B cell (primary cell): ENCODE measurements at regions not wholly inside any gene's neighbourhood (a gene's known extent, or its start where the extent isn't known, plus 50 kb on each side); places are given as distances from the start of the nearest gene placed in this dataset.

Source experiments
- ATAC-seq: fragments of 200-7000 bp; cut with Tn5 transposase; one replicate; pipeline ENCODE4 v1.10.0; 2021; ENCODE audit warnings: low read depth, mild to moderate bottlenecking, moderate number of reproducible peaks, moderate library complexity
- CTCF ChIA-PET: fragments of 350-600 bp; sonication (Branson Sonifier 250); formaldehyde crosslinking; loops from one replicate; lab custom pipeline; 2021; ENCODE audit warnings: antibody characterized with exemption, inconsistent platforms; lab: Charles Lee
- POLR2A ChIA-PET: fragments of 350-600 bp; sonication (Branson Sonifier 250); formaldehyde crosslinking; loops from one replicate; lab custom pipeline; 2021; ENCODE audit warnings: antibody characterized with exemption; lab: Charles Lee
- DNase-seq: peaks from one replicate; pipeline ENCODE4 v3.0.0; 2013
- H2AFZ ChIP-seq: 2 replicates; pipeline ENCODE4 v1.6.1; 2012; ENCODE audit warnings: mild to moderate bottlenecking, low read depth, low read length; ENCODE audit not compliant: insufficient read depth, poor library complexity, severe bottlenecking
- H3K27ac ChIP-seq, 2 donors: 1 replicate in 1 of 2; 2 replicates in 1 of 2; pipeline ENCODE4 v1.5.1; 2012 to 2013; ENCODE audit warnings: low read length in 2 of 2, mild to moderate bottlenecking in 2 of 2, moderate library complexity in 1 of 2
- H3K27me3 ChIP-seq, 4 experiments: fragments of 200-600 bp in 1 of 4; sonication (generic) in 1 of 4; replicated peaks in 1 of 4; 1 replicate in 2 of 4; 2 replicates in 2 of 4; pipeline versions ENCODE4 v1.6.1 to v1.7.0; 2013 to 2016; ENCODE audit warnings: low read length in 3 of 4, mild to moderate bottlenecking in 2 of 4, mixed read lengths in 1 of 4, moderate library complexity in 1 of 4; ENCODE audit not compliant: insufficient read depth in 4 of 4, control insufficient read depth in 3 of 4; ENCODE audit errors: control extremely low read depth in 1 of 4
- H3K36me3 ChIP-seq, 2 experiments: replicated peaks in 1 of 2; 1 replicate in 1 of 2; 2 replicates in 1 of 2; pipeline versions ENCODE4 v1.6.1 to v1.7.1; 2013; ENCODE audit warnings: low read length in 1 of 2; ENCODE audit not compliant: insufficient read depth in 2 of 2, control insufficient read depth in 1 of 2; ENCODE audit errors: control extremely low read depth in 1 of 2, extremely low read depth in 1 of 2
- H3K4me1 ChIP-seq, 2 donors: fragments of 200-600 bp in 1 of 2; sonication (generic) in 1 of 2; 1 replicate in 1 of 2; 2 replicates in 1 of 2; pipeline versions ENCODE4 v1.5.1 to v1.6.1; 2013 to 2017; ENCODE audit warnings: low read length in 2 of 2; ENCODE audit not compliant: control insufficient read depth in 2 of 2, insufficient read depth in 2 of 2
- H3K4me2 ChIP-seq: replicated peaks from 2 replicates; pipeline ENCODE3; 2012; ENCODE audit warnings: mild to moderate bottlenecking, low read depth, low read length; ENCODE audit not compliant: poor library complexity, severe bottlenecking
- H3K4me3 ChIP-seq, 5 experiments: fragments of 200-600 bp in 1 of 5; sonication (generic) in 1 of 5; 1 replicate in 3 of 5; 2 replicates in 2 of 5; pipeline versions ENCODE4 v1.5.1 to v1.7.0; 2011 to 2016; ENCODE audit warnings: low read length in 4 of 5, mild to moderate bottlenecking in 4 of 5, low read depth in 2 of 5, control low read depth in 1 of 5, moderate library complexity in 1 of 5; ENCODE audit not compliant: insufficient read depth in 1 of 5; ENCODE audit errors: control extremely low read depth in 1 of 5, extremely low read depth in 1 of 5
- H3K79me2 ChIP-seq: fragments of 200-600 bp; sonication (generic); one replicate; pipeline ENCODE4 v1.6.0; 2016; ENCODE audit warnings: low read length; ENCODE audit not compliant: control insufficient read depth, insufficient read depth
- H3K9ac ChIP-seq: fragments of 200-600 bp; sonication (generic); 2 replicates; pipeline ENCODE4 v1.6.1; 2017; ENCODE audit warnings: mild to moderate bottlenecking, low read length, moderate library complexity
- H3K9me3 ChIP-seq, 3 donors: one replicate each; pipeline versions ENCODE4 v1.6.1 to v1.7.1; 2013; ENCODE audit warnings: low read length in 2 of 3; ENCODE audit not compliant: control insufficient read depth in 2 of 3, insufficient read depth in 1 of 3; ENCODE audit errors: control extremely low read depth in 1 of 3
- H4K20me1 ChIP-seq: 2 replicates; pipeline ENCODE4 v1.6.0; 2012; ENCODE audit warnings: mild to moderate bottlenecking, low read length; ENCODE audit not compliant: insufficient read depth, control insufficient read depth, poor library complexity, severe bottlenecking
- H3K27ac Mint-ChIP-seq: one replicate; pipeline ENCODE4 v1.8.0; 2021; ENCODE audit warnings: mixed read lengths
- H3K27me3 Mint-ChIP-seq: one replicate; pipeline ENCODE4 v1.8.0; 2021; ENCODE audit warnings: mixed read lengths
- H3K4me1 Mint-ChIP-seq: one replicate; pipeline ENCODE4 v1.8.0; 2021; ENCODE audit warnings: mixed read lengths
- H3K4me3 Mint-ChIP-seq: one replicate; pipeline ENCODE4 v1.8.0; 2021; ENCODE audit warnings: mixed read lengths
- H3K9me3 Mint-ChIP-seq: one replicate; pipeline ENCODE4 v1.8.0; 2022; ENCODE audit warnings: mixed read lengths; ENCODE audit not compliant: insufficient read depth
- EZH2 ChIP-seq: IDR thresholded peaks from 2 replicates; pipeline ENCODE4 v1.6.1; 2012; ENCODE audit warnings: borderline replicate concordance, low read depth, mild to moderate bottlenecking, moderate library complexity, low read length; ENCODE audit not compliant: insufficient read depth, poor library complexity, severe bottlenecking
- WGBS: methylation state at CpG from one replicate; pipeline ENCODE4 v1.1.5; 2013; ENCODE audit warnings: missing lambda C conversion rate; ENCODE audit not compliant: insufficient coverage; 5-methylcytosine and 5-hydroxymethylcytosine counted together
- intact Hi-C: fragments of 100-400 bp; cut with micrococcal nuclease; formaldehyde crosslinking; loops from one replicate; pipeline ENCODE4 v1.10.0; 2022
- TF ChIP-seq, protein P1 (sequence below): fragments of 200-600 bp; IDR thresholded peaks from one replicate; pipeline ENCODE4 v1.8.0; 2022; ENCODE audit warnings: antibody characterized with exemption, mild to moderate bottlenecking

DNA sequence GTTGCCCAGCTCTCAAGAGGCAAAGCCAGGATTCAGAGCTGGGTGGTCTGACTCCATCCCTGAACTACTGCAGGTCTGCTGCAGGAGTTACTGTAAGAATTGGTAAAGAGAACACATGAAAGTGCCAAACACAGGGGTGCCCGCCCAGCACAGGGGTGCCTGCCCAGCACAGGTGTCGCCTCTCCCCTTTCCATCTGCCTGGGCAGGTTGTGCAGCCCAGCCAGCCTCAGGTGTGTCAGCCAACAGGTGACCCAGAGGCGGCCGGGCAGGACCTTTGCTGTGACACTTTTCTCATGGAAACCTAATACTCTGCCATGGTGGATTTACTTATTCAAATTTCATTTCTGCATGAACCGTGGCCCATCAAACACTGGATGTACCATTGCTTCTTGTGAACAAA is 289.7 kb upstream of the IRX4 start:
- POLR2A ChIA-PET, result no interaction called here
- TF ChIP-seq, protein P1, sequence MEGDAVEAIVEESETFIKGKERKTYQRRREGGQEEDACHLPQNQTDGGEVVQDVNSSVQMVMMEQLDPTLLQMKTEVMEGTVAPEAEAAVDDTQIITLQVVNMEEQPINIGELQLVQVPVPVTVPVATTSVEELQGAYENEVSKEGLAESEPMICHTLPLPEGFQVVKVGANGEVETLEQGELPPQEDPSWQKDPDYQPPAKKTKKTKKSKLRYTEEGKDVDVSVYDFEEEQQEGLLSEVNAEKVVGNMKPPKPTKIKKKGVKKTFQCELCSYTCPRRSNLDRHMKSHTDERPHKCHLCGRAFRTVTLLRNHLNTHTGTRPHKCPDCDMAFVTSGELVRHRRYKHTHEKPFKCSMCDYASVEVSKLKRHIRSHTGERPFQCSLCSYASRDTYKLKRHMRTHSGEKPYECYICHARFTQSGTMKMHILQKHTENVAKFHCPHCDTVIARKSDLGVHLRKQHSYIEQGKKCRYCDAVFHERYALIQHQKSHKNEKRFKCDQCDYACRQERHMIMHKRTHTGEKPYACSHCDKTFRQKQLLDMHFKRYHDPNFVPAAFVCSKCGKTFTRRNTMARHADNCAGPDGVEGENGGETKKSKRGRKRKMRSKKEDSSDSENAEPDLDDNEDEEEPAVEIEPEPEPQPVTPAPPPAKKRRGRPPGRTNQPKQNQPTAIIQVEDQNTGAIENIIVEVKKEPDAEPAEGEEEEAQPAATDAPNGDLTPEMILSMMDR, result no peak
- TF ChIP-seq EZH2, result no peak
- 84% methylated on average over 5 of the region's 5 CpGs for WGBS

DNA sequence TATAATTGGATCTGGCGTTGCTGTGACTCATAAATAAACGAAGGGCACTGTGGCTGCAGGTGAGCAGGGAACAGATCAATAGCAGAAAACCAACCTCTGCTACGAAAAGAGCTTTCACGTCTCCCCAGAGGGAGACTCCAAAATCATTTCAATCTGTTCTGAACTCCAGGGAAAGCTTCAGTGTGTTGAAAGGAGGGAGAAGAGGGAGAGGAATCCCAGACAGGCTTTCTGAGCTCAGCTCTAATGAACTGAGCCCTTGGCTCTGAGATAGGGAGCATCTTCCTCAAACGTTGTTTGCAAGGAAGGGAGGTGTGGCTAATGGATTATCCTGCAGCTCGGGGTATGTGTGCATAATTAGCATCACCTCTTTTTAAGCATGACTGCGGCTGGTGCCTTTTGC is 288.0 kb upstream of the IRX4 start:
- DNase-seq (no peak), ATAC-seq (no peak)
- ChIA-PET CTCF (no interaction called here), POLR2A (no interaction called here)
- Histone ChIP-seq H3K4me1 (no peaks in the 10 kb centered on the region), H3K79me2 (no peaks in the 10 kb centered on the region), H3K4me3 (no peak overlapping the region), H3K9me3 (peaks cover 0 to 17% (median 0%) of the 10 kb centered on the region in 3 donors), H3K36me3 (no peaks in the 10 kb centered on the region), H3K9ac (no peak overlapping the region), H3K4me2 (no peak overlapping the region), H2AFZ (no peak overlapping the region), H3K27ac (no peak overlapping the region), H4K20me1 (no peaks in the 10 kb centered on the region), H3K27me3 (no peaks in the 10 kb centered on the region)
- Mint-ChIP-seq H3K9me3 (no peaks in the 10 kb centered on the region), H3K4me1 (no peaks in the 10 kb centered on the region), H3K4me3 (no peak overlapping the region), H3K27ac (no peak overlapping the region), H3K27me3 (peaks cover 5% of the 10 kb centered on the region)
- intact Hi-C loops, result no loop called here
- TF ChIP-seq EZH2, result no peak
- TF ChIP-seq, protein P1, result no peak
- WGBS, result 88% methylated on average over 5 of the region's 7 CpGs

More for the DNA sequence above, 289.7 kb upstream of the IRX4 start:
- no peak overlapping the region for H3K27ac ChIP-seq
- H3K27me3 Mint-ChIP-seq, result peaks cover 4% of the 10 kb centered on the region
- H2AFZ ChIP-seq, result no peak overlapping the region
- no peaks in the 10 kb centered on the region for H3K9me3 Mint-ChIP-seq
- no peak for ATAC-seq
- CTCF ChIA-PET, result no interaction called here
- no peak overlapping the region for H3K9ac ChIP-seq
- H3K27ac Mint-ChIP-seq, result no peak overlapping the region
- no peak overlapping the region for H3K4me3 ChIP-seq
- no peaks in the 10 kb centered on the region for H3K4me1 Mint-ChIP-seq
- H3K79me2 ChIP-seq, result no peaks in the 10 kb centered on the region
- H3K27me3 ChIP-seq, result no peaks in the 10 kb centered on the region
- H3K4me1 ChIP-seq, result no peaks in the 10 kb centered on the region
- intact Hi-C loops, result no loop called here
- H3K4me2 ChIP-seq, result no peak overlapping the region
- no peak for DNase-seq
- H3K9me3 ChIP-seq, result peaks cover 0 to 12% (median 0%) of the 10 kb centered on the region in 3 donors
- H4K20me1 ChIP-seq, result no peaks in the 10 kb centered on the region
- no peaks in the 10 kb centered on the region for H3K36me3 ChIP-seq
- no peak overlapping the region for H3K4me3 Mint-ChIP-seq
